ENCODE measurements at regions not wholly inside any gene's neighbourhood (a gene's known extent, or its start where the extent isn't known, plus 50 kb on each side); places are given as distances from the start of the nearest gene placed in this dataset.

DNA sequence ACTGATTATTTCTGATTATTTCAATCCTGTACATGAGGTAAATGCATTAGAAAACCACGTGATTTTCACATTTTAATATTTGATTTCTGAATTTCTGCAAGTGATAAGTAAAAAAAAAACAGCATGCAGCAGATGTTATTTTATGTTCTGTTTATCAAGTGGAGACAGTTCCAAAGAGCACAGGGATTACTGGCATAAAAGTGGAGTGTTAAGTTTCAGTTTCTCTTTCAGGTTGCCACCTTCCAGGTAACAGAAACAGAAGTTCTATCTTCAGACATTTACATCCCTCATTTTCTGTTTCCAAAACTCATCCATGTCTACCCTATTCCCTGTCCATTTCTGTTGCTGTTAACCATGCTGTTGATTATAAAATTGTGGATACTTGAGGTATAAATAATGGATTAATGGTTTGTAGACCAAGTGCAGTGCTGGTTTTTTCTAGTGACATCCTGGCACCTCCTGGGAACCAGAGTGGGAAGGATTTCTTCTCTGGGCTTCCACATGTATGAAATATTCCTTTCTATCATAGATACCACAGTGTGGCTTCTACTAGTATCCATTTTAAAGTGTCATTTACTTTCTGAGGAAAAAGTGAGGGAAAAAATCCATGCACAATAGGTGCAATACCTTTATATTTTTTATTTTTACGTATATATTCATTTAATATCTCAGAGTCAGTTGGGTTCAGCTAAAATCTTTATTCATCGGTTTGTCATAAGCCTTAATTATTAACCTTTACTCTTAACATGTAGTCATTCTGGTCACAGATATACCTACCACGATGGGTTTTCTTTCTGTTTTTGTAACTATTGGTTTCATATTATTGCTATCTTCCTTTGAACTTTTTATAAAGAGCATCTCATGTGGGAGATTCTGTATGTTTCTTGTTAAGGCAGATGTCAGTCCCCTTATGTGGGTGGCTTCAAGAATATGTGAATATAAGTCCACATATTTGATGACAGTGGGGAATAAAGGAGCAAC is 1010.0 kb downstream of the SQOR start:
- no peak for DNase-seq (ENCODE audit: low read depth in 2 of 2)

DNA sequence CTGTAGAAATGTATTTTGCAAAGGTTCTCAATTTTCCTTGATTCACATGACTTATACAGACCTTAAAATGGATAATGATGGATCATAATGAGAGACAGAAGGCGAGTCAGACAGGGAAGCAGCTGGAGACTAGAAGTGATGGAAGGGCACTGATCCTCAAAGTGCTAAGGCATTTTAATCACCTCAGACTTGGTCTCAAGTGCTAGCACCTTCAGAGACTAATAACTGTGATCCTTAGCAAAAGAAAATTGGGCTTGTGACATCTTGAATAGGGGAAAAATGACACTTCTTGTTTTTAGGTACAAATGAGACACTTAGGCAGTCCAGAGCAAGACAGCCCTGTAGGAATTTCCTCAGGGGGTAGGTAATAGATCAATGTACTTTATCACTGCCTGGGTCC is 1011.7 kb downstream of the SQOR start:
- DNase-seq (ENCODE audit: low read depth in 2 of 2) = no peak

DNA sequence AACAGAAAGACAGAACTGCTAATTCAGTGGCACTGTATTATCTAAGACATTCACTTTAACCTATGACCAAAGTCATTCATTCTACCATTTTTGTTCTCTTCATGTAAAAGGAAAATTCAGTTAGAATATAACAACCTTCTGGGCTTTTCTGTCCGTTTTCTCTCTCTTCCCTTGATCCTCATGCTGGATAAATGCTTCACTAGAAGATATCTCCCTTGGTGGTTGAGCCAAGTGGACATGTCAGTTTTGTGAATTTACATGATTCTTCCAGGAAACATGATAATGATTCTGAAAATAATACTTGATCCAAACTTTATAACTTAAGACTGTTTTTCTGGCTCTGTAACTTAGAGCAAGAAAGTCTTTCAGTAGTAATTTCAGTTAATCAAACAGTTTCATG is 1012.2 kb downstream of the SQOR start:
- DNase-seq (ENCODE audit: low read depth in 2 of 2) = no peak

DNA sequence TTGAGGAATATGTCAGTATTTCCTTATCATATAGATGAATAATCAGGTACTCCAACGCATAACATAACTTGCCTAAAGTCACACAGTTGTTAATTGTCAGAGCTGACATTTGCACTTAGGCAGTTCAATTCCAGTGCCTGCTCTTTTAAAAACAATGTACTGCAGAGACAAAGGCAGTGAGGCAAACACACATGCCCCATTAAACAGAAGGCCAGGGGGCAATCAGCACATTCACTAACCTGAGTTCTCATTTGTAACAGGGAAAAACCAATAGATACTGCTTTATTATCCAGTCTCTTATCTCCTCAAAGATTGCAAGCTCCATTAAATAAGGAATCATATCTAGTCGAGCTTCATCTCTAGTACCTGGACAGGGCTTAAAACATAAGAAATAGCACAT is 1017.4 kb downstream of the SQOR start:
- DNase-seq (ENCODE audit: low read depth in 2 of 2) = no peak

DNA sequence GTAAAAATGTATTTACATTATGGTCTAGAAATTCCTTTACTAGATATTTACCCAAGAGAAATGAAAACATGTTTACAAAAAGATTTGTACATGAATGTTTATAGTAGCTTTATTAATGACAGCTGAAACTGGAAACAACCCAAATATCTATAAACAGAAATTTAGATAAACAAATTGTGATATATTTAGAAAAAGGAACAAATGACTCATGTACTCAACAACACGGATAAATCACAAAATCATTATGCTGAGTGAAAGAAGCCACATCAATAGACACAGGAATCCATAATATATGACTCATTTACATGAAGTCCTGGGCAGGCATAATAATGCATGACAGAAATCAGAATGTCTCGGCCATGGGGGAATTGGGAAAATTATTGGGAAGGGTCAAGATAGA is 1020.2 kb downstream of the SQOR start:
- DNase-seq (ENCODE audit: low read depth in 2 of 2) = no peak

DNA sequence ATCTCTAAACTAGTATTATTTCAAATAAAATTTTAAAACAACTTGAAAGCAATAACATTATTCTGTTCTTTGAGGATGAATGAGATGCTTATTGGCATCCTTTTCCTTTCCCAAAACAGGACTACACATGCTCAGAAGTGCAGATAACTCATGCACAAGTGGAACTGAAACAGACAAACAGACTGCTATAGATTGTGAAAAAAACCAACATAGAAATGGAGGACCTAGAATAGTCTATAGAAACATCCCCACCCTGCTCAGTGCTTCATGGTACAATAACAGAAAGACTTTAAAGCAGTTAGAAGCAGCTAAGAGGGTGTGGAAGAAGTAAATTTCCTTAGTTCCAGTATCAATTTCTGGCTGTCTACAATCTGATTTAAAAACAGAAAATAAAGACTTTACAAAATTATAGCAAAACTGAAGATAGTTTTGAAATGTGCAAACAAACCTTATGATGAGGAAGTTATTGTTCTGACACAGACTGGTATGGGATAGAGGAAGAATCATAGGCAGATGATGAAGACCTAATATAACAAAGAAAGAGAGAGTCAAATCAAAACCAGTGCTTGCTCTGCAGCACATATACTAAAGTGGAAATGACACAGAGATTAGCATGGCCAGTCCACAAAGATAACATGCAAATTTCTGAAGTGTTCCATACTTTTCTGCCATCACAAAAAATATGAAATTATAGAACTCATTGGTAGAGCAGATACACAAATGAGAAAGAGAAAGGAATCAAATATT is 1025.4 kb downstream of the SQOR start:
- no peak for DNase-seq (ENCODE audit: low read depth in 2 of 2)

DNA sequence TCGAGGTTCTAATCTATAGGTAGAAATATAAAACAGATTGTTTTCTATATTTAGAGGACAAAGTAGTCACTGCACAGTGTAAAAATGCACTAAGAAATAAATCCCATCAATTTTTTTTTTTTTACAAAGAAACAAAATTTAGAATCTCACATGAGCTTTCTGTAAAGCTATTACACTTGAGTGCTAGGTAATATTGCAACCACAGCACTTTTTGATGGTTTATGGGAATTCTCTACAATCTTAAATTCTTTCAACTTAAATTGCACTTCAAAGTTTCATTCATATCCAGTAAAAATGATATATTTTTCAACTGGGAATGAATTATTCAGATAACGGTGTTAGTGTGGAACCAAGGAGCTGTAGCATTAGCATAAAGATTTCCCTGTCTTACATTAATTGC is 1035.4 kb downstream of the SQOR start:
- no peak for DNase-seq (ENCODE audit: low read depth in 2 of 2)

DNA sequence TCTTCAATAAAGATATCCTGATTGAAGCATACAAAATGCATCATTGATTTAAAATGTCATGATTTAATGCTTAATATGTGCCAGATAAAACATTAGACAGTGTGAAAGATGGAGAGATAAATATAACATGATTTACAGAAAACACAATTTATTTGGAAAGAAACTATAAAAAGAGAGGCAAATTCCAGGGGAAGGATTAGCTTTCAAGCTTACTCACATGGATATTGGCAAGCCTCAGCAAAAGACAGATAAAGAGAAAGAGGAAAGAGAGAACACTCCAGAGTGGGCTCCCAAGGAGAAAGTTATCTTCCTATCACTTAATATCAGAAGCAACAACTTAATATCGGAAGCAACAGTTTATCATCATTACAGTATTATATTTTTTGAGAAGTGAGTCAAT is 1036.5 kb downstream of the SQOR start:
- DNase-seq (ENCODE audit: low read depth in 2 of 2) = no peak

DNA sequence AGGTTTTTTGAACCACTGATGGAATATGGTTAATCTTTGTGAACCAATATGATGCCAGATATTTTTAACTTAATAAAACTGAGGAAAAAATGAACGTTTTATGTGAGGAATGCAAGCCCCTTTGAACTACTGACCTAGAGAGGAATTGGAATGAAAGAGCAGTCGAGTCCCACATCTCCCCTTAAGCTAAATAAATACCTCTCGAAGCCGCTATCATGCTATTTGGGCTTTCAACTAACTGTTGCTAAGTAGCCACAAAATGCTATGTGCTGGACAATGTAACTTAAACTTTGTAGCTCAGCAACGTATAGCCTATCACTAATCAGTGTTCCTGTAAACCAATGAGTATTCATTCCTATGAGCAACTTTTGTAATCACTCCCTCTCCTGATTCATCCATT is 1037.2 kb downstream of the SQOR start:
- no peak for DNase-seq (ENCODE audit: low read depth in 2 of 2)

DNA sequence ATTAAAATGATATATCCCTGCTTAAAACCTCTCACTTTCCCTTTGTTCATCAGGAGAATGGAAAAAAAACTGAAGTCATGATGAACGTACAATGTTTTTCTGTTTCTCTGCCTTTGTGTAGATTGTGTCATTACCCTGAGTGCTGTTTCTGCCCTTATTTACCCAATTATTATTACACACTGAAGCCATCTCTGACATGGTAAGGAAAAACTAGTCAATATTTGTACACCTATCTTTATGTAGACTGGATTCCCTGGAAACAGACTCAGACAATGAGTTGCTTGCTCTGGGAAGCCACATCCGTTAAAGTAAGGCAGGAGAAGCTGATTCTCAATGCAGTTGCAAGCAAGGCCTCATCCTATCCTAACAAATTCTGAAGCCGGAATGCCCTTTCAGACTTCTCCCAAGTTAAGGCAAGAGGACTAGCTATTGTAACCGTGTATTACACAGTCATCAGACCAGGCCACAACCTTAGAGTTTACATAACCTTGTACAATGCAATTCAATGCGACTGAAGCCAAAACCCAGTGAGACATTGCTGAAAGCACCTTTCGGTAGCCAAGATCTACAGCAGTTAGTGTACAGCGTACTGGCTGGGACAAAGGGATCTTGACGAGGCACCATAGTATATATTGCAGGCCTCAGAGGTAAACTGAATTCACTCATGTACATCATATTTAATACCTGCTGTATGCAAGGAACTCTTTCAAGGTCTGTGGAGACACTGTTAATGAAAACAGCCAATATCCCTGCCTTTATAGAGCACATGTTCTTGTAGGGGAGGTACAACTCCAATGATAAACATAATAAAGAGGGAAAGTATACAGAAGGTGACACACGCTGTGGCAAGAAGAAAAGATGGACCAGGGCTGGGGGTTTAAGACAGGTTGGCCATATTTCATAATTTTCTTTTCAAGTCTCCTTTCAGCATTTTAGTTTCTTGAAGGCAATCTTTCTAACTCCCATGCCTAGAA is 1040.8 kb upstream of the SEMA6D start:
- no peak for DNase-seq (ENCODE audit: low read depth in 2 of 2)

DNA sequence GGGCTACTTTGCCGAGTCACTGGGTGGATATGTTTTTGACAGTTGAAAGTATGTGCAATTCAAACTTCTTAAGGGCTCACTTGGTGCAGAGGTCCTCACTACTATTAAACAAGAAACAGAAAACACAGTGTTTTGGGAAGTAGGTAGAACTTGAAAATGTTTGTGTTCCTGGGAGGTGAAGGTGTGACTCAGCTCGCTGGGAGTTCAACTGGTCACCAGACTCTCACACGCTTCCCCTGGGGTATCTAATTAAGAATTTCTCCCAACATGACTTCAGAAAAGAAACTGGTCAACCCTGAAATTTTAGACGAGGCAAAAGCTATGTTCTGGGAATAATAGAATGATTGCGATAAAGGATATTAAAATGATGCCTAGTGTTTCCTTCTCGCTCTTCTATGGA is 1039.8 kb upstream of the SEMA6D start:
- no peak for DNase-seq (ENCODE audit: low read depth in 2 of 2)

DNA sequence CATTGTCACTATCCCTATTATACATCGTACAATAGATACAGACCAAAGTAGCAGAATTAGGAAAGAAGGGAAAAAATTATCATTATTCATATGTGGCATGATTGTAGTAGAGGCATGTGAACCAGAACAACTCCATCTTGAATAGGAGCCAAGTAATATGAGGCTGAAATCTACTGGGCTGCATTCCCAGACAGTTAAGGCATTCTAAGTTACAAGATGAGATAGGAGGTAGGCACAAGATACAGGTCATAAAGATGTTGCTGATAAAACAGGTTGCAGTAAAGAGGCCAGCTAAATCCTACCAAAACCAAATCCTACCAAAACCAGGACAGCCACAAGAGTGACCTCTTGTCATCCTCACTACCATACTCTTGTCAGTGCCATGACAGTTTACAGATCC is 1035.4 kb upstream of the SEMA6D start:
- no peak for DNase-seq (ENCODE audit: low read depth in 2 of 2)

DNA sequence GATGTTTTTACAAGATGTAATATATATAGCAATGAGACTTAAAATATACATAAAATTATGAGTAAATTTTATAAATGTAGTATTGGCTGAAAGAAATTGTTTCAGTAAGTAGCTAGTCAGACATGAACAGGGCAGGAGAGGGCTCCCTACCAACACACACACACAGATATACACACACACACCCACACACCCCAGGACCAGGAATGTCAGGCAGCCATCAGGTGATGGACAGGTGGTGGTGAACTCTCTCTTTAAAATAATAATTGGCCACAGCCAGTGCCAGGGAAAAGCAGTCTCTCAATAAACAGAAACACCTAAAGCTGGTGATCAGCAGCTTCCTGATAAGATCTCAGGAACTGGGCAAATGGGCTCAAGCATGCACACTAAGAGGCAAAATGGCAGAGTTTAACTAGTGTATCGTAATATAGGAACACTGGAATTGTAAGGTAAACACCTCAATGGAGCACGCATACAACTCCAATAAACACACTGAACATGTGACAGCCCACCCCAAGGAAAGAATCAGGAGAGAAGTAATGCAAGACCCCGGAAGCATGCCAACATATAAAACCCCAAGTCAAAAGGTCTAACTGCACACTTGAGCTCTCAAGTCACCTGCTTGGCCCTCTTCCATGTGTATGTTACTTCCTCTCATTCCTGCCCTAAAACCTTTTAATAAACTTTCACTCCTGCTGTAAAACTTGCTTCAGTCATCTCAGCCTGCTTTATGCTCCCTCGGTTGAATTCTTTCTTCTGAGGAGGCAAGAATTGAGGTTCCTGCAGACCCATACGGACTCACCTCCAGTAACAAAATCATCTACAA is 1034.1 kb upstream of the SEMA6D start:
- DNase-seq (ENCODE audit: low read depth in 2 of 2) = no peak

DNA sequence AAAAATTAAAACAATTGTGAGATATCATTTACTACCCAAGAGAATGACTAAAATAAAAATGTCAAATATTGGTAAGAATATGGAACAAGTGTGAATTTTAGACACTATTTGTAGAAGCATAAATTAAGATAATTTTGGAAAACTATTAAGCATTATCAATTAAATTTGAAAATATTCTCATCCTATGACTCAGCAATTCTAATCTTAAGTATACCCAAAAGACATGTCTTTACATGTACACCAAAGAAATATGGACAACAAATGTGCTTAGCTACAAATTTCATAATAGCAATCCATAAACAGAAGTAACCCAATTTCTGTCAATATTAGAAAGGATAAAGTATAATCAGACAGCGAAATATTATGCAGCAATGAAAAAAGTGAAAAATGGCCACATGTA is 1032.2 kb upstream of the SEMA6D start:
- no peak for DNase-seq (ENCODE audit: low read depth in 2 of 2)

DNA sequence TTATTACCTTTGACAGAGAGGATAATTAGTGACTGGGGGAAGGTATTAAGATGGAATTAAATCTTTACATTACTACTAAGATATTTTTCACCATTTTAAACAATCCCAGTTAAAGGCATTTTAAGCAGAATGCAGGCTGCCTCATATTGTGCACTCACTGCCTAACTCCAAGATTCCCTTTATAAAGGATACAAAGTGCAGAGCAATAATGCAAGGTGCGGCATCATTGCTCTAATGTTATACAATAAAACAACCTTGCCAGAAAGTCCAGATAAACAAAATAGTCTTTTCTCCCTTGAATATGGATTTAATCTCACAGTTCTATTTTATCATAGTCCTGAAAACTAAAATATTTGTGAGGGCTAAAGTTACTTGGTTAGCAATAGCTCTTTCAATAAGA is 1031.6 kb upstream of the SEMA6D start:
- DNase-seq (ENCODE audit: low read depth in 2 of 2) = no peak

DNA sequence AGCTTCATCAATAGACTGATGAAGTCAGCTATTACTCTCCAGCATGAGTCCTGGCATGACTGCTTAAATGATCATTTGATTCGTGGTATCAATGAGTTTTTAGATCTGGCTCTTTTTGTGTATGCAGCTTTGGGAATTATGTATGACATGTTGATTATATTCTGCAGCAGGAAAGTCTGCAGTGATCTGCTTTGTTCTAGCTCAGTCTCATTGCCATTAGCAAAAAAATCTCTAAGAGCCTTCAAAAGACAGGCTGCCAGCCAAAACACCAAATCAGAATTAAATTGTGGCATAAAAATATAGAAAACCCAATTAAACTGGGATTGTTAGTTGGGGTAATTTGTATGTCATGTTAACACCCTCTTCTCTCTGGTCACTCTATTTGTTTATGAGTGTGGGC is 1021.0 kb upstream of the SEMA6D start:
- no peak for DNase-seq (ENCODE audit: low read depth in 2 of 2)

DNA sequence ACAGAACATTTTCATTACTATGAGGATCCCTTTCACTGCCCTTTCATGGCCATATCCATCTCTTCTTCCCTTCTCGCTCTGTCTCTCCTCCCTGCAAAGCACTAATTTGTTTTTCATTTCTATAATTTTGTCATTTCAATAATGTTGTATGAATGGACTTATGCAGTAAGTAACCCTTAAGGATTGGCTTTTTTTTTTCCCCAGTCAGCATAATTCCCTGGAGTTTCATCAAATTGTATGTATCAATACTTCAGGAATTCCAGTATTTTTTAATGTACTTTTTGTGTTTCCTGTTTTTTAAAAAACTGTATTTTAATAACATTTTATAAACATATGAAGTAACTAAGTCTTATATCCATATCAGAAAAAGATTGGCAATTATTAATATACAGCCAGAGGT is 1016.0 kb upstream of the SEMA6D start:
- no peak for DNase-seq (ENCODE audit: low read depth in 2 of 2)

DNA sequence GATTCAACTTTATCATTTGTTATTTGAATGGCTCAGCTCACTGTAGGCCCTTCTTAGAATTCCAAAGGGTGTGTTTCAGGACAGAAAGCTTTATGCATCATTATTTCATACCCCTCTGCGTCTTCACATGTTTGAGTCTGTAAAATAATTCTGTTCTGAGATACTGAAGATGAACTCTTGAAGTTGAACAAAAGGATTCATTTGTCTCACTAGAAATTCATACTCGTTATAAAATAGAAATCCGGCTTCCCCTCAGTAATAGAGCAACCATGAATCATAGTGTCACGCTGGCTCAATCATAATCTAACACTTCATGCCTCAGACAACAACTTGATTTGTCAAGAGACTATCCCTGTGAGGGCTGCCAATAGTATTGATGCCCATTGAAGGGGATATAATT is 1015.4 kb upstream of the SEMA6D start:
- no peak for DNase-seq (ENCODE audit: low read depth in 2 of 2)

DNA sequence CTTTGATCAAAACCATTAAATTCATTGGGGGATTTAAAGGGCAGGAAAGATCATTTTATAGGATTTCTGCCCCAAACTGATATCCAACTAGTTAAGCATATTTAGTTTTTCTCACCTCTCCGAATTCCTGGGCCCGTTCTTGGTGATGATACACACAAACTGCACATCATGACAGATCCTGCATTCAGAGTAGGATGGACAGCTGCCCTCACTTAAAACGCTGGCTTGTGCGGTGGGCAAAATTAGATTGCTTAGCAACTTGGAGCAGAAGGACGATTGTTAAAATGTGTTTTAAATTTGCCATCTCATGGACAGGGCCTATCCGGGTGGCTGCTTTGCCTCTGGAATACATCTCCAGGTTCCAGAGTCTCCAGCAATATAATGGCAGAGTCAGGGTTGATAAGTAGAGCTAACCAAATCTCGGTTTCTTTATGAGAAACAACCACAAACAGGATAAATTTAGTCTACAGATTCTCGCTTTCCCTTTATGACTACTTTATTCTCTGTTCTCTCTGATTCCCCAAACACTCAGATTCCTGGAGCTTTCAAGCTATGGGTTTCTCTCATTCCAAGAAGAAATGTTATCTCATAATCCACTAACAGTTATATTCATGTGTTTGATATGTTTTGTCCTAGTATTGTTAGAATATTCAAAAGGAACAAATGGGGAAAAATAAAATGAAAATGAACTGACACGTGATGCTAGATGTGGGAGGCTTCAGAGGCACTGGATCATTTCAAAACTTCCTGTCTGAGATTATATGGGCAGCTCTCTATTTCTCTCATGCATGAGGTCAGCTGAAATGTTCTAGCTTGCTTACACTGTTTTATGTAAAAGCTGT is 1014.1 kb upstream of the SEMA6D start:
- no peak for DNase-seq (ENCODE audit: low read depth in 2 of 2)
